NCI-H146 (cell line): ENCODE measurements at regions not wholly inside any gene's neighbourhood (a gene's known extent, or its start where the extent isn't known, plus 50 kb on each side); places are given as distances from the start of the nearest gene placed in this dataset.
"Not testable (repeated sequence)": the region's sequence is repeated elsewhere in the genome, so short reads cannot be mapped to it uniquely, and the experiment has no call there.

Experiments used
- DNase-seq: peaks from one replicate; lab custom pipeline; 2025; lab: John Stamatoyannopoulos, UW

DNA sequence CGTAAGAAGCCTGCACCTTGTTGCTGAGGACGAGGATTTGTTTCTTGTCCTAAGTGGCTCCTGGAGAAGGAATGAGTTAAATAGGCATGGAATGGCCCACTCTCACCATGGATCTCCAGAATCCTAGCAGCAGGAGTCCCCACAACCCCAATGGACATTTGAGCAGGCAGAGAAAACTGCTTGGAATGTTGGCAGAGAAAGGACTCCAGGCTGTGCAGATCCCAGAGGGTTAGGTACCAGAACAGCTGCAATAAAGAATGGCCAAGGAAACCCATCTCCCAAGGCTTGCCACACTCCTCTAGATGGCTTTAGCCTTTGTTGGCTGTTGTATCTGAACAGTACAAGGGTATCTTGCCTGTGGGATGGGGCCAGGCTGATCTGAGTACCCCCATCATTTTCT, 1415.7 kb upstream of the ADGRB3 start:
- DNase-seq, result no peak

DNA sequence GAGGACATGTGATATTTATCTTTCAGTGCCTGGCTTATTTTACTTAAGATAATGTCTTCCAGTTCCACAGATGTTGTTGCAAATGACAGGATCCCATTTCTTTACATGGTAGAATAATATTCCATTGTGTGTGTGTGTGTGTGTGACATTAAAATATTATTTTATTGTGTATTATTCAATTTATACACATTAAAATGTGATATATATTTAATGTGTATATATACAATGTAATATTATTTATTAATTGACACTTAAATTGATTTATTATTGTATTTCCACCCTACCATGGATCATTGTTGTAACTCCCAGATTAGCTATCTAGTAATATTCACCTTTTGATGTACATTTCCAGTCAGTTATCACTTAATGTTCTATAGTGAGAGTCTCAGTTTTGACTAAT, 1422.5 kb upstream of the ADGRB3 start:
- DNase-seq, result no peak

DNA sequence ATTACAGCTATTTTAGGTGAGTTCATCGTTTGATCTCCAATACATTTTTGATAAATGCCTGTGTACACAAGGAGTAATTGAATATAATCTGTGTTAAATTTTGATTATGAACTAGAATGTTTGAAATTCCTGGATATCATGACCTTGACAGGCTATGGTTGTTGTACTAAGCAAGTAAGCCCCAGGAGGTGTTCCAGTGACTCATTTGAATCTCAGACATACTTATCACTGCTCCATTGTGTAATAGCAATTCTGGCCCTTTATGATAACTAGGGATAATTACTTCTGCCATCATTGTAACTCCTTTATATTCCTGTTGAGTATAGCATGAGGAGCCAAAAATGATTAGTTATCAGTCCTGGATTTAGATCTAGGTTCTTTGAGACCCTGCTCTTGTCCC, 1424.6 kb upstream of the ADGRB3 start:
- DNase-seq, result no peak

DNA sequence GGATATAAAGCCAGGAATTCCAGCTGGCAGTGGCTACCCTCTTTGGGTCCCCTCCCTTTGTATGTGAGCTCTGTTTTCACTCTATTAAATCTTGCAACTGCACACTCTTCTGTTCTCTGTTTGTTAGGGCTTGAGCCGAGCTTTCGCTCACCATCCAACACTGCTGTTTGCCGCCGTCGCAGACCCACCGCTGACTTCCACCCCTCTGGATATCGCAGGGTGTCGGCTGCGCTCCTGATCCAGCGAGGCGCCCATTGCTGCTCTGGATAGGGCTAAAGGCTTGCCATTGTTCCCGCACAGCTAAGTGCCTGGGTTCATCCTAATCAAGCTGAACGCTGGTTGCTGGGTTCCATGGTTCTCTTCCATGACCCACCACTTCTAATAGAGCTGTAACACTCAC, 1433.5 kb upstream of the ADGRB3 start:
- no peak for DNase-seq

DNA sequence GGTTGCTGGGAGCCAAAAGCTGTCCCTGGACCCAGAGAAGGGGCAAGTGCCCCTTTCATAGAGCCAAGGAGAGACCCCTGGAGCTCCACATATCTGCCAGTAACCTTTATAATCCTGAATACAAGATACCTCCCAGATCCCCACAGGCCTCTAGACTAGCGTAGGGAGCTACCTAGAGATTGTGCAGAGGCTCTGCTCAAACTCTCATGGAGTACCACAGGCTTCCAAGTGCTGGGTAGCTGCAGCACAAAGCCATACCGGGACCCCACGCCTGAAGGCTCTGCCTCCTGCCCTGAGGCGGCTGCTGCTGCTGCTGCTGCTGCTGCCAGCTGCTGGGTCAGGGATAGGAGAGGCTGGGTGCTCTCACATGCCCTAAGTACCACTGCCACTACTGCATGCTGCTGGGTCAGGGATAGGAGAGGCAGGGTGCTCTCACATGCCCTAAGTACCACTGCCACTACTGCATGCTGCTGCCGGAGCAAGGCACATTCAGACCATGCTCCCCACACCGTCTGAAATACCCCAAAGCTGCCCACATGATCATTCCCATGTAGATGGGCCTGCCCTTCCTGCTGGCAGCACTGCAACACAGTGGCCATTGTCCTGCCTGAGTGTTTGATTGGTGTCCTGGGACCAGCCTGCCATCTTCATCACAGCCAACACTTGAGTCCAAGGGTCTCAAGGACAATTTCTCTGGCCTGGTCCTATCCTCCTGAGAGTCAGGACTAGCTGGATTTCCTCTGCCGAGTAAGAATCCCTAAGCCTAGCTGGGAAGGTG, 1434.3 kb upstream of the ADGRB3 start:
- no peak for DNase-seq

DNA sequence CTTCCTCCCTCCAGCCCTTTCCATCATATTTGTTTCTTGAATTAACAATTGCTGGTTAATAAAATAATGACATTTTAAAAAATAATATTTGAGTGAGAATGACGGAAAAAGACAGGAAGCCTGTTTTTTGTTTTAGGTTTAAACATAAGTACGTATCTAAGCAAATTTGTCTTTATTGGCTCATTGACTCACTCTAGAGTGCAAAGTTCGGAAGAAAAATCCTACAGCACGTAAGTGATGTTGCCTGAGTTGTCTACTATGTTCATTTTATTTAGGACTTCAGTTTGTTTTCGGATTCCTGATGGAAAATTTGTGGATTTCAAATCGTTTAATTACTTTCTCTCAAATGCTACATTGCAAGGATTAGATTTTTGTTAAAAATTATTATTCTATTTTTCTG, 1435.7 kb upstream of the ADGRB3 start:
- DNase-seq, result no peak

DNA sequence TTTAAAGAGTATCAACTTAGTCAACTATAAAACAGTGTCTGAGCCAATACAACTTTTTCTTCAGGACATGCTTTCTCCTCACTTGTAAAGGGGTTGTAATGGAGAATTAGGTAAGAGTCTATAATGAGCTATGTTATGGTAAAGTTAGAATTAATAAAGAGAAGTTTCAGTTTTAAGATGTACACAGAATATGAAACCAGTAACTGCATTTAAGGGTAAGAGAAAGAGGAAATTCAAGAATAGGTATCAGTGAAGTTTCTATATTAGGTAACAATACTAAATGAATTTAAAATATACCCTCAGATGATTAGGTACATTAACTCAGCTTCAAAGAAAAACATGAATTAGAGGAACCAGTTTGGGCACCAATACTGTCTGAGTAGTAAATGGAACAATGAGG, 1444.3 kb upstream of the ADGRB3 start:
- no peak for DNase-seq

DNA sequence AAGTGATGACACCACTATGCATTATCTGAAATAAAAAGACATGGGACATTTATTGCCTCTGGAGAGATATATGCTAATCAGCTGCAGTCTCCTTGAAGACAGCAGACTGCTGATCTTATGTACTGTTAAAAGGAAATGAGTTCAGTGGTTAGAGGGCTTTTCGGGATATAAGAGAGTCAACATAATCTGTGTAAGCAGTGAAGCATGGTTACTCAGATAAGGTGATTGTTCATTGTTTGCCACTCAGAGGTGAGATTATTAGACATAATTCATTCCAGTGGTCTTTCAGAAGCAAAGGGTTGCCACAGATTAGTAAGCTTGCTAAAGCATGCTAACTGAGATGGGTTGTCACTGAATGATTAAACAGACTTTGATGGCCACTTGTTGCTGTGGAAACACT, 1450.7 kb upstream of the ADGRB3 start:
- DNase-seq, result no peak

DNA sequence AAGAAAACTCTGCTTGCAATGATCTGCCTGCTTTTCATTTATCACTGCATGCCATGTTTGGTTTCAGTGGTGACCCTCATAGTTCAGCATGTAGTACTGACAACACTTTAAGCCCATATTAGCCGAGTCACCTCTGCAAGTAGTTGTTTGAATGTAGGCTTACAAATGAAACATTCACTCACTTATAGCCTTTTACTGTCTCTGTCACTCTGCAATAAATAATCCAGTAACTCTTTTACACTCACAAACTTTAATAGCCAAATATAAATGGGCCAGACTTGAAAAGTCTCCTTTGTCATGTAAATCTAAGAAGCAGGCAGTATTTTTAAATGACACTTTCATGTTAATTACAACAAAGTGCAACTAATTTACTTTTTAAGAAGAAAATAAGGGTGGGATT, 1460.0 kb upstream of the ADGRB3 start:
- no peak for DNase-seq

DNA sequence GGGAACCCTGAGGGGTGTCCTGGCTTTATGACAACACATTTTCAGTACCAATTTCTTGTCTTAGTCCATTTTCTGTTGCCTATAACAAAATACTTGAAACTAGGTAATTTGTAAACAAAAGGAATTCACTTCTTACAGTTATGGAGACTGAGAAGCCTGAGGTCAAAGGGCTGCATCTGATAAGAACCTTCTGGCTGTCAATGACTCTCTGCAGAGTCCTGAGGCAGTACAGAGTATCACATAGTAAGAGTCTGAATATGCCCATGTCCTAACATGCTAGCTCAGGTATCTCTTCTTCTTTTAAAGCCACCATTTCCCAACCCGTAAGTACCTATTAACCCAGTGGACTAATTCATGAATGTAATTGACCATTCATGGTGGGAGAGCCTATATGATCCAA, 1458.6 kb upstream of the EYS start:
- DNase-seq, result no peak

DNA sequence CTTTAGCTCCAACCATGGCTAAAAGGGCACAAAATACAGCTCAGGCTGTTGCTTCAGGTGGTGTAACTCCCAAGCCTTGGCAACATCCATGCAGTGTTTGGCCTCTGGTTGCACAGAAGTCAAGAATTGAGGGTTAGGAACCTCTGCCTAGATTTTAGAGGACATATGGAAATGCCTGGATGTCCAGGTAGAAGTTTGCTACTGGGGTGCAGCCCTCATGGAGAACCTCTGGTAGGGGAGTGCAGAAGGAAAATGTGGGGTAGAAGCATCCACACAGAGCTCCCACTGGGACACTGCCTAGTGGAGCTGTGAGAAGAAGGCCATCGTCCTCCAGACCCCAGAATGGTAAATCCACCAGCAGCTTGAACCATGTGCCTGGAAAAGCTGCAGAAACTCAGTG, 1453.8 kb upstream of the EYS start:
- no peak for DNase-seq

DNA sequence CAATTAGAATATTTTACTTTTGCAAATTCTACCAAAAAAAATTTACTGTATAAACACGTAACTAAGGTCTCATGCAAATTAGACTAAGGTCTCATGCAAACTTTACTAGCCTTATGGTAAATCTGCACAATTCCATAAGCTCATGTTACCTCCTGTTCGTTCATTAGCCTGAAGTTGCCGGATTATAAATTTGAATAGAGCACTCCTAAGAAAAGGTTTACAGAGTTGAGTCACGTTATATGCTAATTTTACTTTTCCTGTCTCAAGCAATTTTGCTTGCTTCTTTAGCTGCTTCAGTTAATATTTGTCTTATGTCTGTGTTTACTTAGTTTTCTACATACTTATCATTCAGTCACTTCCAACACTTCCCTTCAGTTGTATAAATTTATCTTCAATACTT, 1434.0 kb upstream of the EYS start:
- no peak for DNase-seq

DNA sequence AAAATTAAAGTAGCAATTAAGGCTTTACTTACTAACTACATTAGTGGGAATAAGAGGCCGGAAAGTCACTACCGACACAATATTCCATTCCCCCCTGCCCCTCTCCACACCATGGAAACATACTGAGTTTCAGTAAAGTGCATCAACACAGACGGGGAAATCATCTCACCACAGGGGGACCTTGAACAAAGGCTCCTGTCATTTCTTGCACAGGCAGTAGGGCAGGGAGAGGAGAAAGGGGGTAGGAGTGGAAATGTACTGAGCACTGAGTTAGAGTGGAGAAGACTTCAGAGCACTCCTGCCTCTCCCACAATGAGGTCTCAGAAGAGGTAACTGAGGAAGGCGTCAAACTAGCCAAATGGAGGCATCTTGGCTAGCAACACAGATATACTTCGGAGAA, 1426.9 kb upstream of the EYS start:
- DNase-seq, result no peak

DNA sequence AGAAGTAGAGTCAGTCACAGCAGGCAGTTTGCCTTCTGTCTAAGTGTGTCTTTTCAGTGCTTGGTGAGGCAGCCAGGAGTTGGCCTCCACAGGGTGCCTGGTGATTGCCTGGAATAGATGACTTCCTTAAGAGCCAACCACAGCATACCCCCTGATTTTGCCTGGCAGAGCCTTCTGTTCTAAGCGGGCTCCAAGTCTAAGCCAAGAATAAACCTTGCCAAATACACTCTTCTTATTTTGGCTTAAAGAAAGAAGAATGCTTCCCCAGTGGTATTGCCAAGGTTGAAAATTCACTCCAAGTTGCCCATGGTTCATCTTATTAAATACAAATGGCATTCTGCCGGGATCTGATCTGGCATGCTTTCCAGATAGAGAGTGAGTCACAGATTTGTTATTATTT, 1424.8 kb upstream of the EYS start:
- DNase-seq, result no peak

DNA sequence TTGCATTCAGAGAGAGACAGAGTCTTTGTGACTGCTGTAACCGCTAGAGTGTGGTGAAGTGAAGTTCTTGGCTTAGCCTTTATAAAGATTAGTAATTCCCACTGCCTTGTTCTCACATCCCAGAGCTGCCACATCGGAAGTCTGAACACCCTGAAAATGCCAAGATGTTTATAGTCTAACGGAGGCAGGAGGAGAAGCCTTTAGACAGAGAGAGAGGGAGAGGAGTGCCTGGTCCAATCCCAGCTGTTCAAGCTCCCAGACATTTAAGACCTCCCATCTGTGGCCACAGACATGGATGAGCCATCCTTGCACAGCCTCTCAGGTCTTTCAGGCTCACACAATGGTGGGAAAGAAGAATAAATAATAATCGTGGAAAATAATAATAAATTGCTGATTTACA, 1422.8 kb upstream of the EYS start:
- DNase-seq, result no peak

DNA sequence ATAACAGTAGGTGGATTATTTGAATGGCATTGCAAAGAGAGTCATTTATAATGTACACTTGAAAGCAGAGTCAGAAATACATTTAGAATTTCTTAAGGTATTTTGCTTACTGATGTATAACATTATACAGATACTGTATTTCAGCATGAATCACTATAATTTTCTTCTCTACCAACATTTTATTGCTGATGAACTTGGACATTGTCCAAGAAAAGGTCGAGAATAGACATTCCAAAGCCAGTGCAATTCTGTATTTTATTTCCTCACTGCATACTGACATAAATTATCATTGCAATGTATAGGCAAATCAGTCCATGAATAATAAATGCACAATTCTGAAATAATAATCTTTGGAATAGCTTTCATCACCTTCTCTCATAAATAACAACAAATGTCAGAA, 1420.0 kb upstream of the EYS start:
- DNase-seq, result no peak

DNA sequence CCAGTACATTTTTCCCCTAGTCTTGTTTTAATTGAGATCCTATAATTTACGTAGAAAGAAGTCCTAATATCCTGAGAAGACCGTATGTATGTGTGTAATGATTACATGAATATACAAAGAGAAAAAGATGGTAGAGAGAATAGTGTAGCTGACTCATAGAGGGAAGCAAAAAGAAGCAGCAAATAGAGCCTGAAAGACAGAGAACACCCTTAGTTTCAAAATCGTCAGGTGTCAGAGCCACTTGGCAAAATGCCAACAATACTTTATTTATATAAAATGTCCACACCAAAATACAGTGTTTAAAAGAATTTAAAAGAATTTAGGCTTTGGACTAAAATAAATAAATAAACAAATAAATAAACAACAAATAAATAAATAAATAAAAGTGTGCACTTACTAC, 1414.1 kb upstream of the EYS start:
- DNase-seq, result no peak

DNA sequence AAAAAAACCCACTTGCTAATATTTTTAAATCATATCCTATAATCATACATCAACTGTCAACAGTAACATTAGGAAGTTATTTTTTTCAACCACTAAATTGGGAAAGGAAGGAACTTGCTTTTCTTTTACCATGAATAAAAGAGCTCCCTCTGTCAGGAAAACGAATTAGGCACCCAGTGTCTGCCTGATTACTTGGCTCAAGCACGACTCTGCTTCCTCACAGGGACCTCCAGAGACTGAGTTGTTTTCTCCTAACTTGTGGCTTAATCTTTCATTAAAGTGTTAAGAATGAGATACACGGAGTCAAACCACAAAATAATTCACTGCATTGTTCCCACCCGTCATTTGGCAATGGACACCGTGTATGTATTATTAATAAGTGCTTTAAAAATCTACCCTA, 1405.1 kb upstream of the EYS start:
- DNase-seq, result no peak

DNA sequence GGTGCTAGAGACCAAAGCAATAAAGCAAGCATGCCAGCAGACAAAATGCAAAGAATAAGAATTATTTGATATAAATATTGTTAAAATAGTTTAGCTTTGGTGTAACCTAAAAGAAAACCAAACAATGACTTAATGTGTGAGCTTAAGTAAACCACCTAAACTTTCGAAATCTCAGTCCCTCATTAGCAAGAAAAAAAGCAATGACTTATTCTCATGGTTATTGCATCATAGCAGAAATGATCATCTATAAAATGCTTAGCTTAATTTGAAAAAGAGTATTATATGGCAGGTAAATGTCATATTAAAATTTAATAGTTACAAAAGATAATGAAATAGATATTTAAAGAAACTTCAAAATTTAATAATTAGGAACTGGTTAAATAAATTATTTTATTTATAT, 1395.7 kb upstream of the EYS start:
- no peak for DNase-seq

DNA sequence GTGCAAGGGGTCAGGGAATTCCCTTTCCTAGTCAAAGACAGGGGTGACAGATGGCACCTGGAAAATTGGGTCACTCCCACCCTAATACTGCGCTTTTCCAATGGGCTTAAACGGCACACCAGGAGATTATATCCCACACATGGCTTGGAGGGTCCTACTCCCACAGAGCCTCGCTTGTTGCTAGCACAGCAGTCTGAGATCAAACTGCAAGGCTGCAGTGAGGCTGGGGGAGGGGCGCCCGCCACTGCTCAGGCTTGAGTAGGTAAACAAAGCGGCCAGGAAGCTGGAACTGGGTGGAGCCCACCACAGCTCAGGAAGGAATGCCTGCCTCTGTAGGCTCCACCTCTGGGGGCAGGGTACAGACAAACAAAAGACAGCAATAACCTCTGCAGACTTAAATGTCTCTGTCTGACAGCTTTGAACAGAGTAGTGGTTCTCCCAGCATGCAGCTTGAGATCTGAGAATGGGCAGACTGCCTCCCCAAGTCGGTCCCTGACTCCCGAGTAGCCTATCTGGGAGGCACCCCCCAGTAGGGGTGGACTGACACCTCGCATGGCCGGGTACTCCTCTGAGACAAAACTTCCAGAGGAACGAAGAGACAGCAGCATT, 1388.7 kb upstream of the EYS start:
- not testable (repeated sequence) for DNase-seq

DNA sequence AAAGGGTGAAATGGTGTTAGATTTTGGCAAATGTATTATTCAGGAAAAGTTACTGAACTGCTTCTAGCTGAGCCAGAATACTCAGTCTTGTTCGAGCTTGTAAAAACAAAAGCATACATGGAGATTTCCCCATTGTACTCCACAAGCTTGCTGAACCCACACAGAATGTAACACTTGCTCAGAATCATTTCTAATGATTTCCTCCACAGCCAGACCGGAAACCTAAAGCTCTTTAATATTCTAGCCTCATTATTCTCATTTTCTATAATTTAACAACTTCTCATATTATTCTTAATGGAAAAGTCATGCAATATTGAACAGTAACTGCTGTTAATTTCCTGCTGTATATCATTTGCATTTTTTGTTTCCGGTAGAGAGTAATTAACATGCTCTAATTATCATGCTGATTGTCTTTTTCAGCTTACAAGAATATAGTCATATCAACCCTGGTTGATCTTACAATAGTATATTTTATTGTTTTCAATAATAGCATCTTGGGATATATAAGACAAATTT, 1387.5 kb upstream of the EYS start:
- no peak for DNase-seq

DNA sequence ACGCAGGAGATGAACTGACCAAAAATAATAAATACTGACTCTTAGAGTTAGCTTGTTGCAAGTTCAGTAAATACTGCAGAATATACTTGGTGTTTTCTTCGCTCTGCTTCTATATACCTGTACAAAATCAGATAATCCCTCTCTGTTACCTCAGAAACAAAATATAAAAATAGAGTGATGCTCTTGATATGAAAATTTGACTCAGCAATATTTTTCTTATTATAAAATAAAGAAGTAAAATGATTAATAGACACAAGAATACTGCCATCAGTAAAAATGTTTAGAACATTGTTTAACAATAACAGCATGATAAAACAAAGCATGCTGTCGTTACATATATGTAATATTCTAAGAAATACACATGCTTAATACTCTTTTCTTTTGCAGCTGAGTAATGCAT, 1366.9 kb upstream of the EYS start:
- DNase-seq, result no peak

DNA sequence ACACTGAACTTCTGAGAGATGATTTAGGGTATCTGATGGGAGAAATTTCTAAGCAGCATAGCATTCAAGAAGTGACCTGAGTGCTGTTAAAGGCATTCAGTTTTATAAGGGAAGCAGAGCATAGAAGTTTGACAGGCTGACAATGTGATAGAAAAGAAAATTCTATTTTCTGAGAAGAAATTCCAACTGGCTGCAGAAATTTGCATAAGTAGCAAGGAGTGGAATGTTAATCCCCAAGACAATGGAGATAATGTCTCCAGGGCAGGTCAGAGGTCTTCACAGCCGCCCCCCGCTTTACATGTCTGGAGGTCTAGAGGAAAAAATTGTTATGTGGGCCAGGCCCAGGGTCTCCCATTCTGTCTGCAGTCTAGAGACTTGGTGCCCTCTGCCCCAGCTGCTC, 1361.8 kb upstream of the EYS start:
- no peak for DNase-seq

DNA sequence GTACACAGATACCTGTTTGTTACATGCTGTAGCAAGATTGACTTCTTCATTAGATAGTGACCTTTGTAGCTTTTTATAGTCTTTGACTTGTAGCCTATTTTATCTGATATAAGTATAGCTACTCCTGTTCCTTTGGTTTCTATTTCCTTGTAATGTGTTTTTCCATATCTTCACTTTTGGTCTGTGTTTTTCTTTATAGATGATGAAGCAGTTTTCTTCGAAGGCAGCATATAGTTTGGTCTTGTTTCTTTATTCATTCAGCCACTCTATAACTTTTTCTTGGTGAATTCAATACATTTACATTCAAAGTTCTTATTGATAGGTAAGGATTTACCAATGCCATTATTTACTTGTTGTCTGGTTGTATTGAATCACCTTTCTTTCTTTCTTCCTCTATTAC, 1357.3 kb upstream of the EYS start:
- no peak for DNase-seq
